ENCODE measurements at regions not wholly inside any gene's neighbourhood (a gene's known extent, or its start where the extent isn't known, plus 50 kb on each side); places are given as distances from the start of the nearest gene placed in this dataset.
"Not testable (repeated sequence)": the region's sequence is repeated elsewhere in the genome, so short reads cannot be mapped to it uniquely, and the experiment has no call there.

DNA sequence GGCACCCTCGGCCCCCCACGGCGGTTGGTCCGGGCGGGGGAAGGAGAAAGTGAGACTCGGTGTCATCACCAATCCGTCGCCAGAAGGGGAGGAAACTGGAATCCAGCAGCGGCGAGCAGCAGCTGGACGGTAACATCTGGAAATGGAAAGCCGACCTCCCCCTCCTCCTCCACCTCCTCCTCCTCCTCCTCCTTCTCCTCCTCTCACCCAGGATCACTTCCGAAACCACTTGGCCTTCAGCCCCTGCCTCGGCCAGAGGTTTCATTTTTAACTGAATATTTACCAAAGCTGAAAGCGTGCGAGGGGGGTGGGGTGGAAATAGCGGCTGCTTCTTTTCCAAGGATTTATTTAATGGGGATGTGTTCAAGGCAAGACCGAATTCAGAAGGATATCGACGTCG, 72.5 kb upstream of the NBPF9 start:
- H3K14ac ChIP-seq (ENCODE audit: low read length); H4K91ac ChIP-seq (ENCODE audit: low read depth, low read length, poor library complexity); H3K79me1 ChIP-seq (ENCODE audit: low read depth, low read length); H3K4ac ChIP-seq (ENCODE audit: low read length); H3K23ac ChIP-seq (ENCODE audit: low read depth, low read length, poor library complexity); H3K36me3 ChIP-seq (replicated peaks in 1 of 2; ENCODE audit: control insufficient read depth in 2 of 2, insufficient read depth in 2 of 2, low read length in 2 of 2); H2BK15ac ChIP-seq (ENCODE audit: low read length); H3K9me3 ChIP-seq (replicated peaks in 1 of 2; ENCODE audit: control insufficient read depth in 2 of 2, insufficient read depth in 1 of 2, low read depth in 1 of 2, low read length in 2 of 2); DNase-seq (ENCODE audit: low spot score); H3K4me1 ChIP-seq (ENCODE audit: control insufficient read depth in 2 of 2, insufficient read depth in 1 of 2, low read depth in 1 of 2, low read length in 2 of 2); H4K8ac ChIP-seq (ENCODE audit: low read depth, low read length); H2BK5ac ChIP-seq (ENCODE audit: low read length); H3K27me3 ChIP-seq (ENCODE audit: control insufficient read depth in 3 of 3, insufficient read depth in 3 of 3, low read depth in 1 of 3, low read length in 3 of 3); H3K4me2 ChIP-seq (ENCODE audit: insufficient read depth, low read length, poor library complexity, severe bottlenecking); H3K27ac ChIP-seq (replicated peaks; ENCODE audit: low read length); H2AK5ac ChIP-seq (ENCODE audit: low read depth, low read length); H2BK120ac ChIP-seq (ENCODE audit: low read depth, low read length); H2BK12ac ChIP-seq (ENCODE audit: low read length); H3K9ac ChIP-seq (ENCODE audit: low read depth, low read length, poor library complexity); H2AFZ ChIP-seq (ENCODE audit: low read length); H3K18ac ChIP-seq (ENCODE audit: low read length): not testable (repeated sequence)
- H3K4me3 ChIP-seq (ENCODE audit: low read length in 2 of 2), result peak overlapping the region in 1 of 2 donors; percentile 39
- no CpG with 5 or more reads among the region's 21 CpGs for WGBS, 2 donors (ENCODE audit: extremely low coverage in 2 of 2, insufficient read length in 2 of 2, insufficient replicate concordance in 1 of 2)

DNA sequence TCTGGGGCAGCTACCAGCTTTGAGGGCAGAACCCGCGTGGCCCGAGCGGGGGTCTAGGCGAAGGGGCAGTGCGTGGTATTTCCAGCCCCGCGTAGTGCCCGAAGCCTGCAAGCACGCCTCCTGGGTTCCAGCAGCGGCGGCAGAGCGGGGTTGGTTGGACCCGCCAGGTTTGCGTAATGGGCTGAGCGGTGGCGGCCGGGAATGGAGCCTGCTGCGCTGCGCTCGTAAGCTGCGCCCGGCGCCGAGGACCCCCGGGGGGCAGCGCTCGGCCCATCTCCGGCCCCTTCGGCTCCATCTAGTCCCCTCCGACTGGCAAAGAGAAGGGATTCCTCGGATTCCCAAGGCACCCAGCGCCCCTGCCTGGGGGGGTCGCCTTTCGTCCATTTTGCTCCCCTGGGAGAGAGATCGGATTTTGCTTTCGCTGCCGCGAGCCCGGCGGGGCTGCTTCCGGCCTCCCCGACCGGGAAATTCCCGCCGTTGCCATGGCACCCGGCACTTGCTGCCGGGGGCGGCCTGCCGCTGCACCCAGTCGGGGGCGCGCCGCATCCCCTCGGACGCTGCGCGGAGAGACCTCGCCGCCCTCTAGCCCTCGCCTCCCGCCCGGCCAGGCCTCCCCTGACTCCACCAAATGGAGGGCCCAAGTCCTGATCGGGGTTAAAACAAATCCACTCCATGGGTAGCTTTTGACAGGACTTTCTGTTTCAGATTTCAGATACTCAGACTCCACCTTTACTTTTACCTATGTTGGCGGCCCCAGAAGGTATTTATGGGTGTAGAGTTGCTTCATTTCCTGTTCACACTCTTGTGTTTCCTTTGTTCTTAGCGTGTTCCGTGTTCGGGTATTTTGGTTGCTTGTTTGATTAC, 73.3 kb upstream of the NBPF9 start:
- DNase-seq (ENCODE audit: low spot score), result peak; percentile 39

DNA sequence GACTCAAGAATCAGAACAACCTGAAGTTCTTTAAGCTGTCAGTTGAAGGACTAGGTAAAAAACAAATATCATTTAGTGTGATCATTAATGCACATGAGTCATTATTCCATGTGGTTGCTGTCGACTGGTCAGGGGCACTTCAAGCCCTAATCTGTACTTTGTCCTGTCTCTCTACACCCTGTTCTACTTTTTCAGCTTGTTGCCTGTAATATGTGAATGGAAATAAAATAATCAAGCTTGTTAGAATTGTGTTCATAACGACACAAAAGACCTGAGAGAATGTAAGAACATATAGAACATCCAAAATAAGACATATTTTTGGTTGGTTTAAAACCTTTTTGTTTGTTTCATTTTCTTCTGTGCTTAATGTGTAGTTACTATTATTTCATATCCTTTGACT, 87.4 kb upstream of the NBPF9 start:
- not testable (repeated sequence) for H3K4ac ChIP-seq (ENCODE audit: low read length); DNase-seq (ENCODE audit: low spot score); H3K27me3 ChIP-seq (ENCODE audit: control insufficient read depth in 3 of 3, insufficient read depth in 3 of 3, low read depth in 1 of 3, low read length in 3 of 3)

More for the DNA sequence above, 73.3 kb upstream of the NBPF9 start:
- peak overlapping the region; percentile 86 for H2AFZ ChIP-seq (ENCODE audit: low read length)
- H3K4me2 ChIP-seq (ENCODE audit: insufficient read depth, low read length, poor library complexity, severe bottlenecking), result peak overlapping the region; percentile 40
- WGBS, 2 donors (ENCODE audit: extremely low coverage in 2 of 2, insufficient read length in 2 of 2, insufficient replicate concordance in 1 of 2), result no CpG with 5 or more reads among the region's 68 CpGs
- H3K36me3 ChIP-seq (replicated peaks in 1 of 2; ENCODE audit: control insufficient read depth in 2 of 2, insufficient read depth in 2 of 2, low read length in 2 of 2); H2BK12ac ChIP-seq (ENCODE audit: low read length); H3K23ac ChIP-seq (ENCODE audit: low read depth, low read length, poor library complexity); H2BK120ac ChIP-seq (ENCODE audit: low read depth, low read length); H2AK5ac ChIP-seq (ENCODE audit: low read depth, low read length); H4K8ac ChIP-seq (ENCODE audit: low read depth, low read length); H4K91ac ChIP-seq (ENCODE audit: low read depth, low read length, poor library complexity); H2BK5ac ChIP-seq (ENCODE audit: low read length); H3K14ac ChIP-seq (ENCODE audit: low read length); H3K9me3 ChIP-seq (replicated peaks in 1 of 2; ENCODE audit: control insufficient read depth in 2 of 2, insufficient read depth in 1 of 2, low read depth in 1 of 2, low read length in 2 of 2); H3K27me3 ChIP-seq (ENCODE audit: control insufficient read depth in 3 of 3, insufficient read depth in 3 of 3, low read depth in 1 of 3, low read length in 3 of 3); H3K4me1 ChIP-seq (ENCODE audit: control insufficient read depth in 2 of 2, insufficient read depth in 1 of 2, low read depth in 1 of 2, low read length in 2 of 2); H3K79me1 ChIP-seq (ENCODE audit: low read depth, low read length); H2BK15ac ChIP-seq (ENCODE audit: low read length); H3K27ac ChIP-seq (replicated peaks; ENCODE audit: low read length); H3K9ac ChIP-seq (ENCODE audit: low read depth, low read length, poor library complexity); H3K4ac ChIP-seq (ENCODE audit: low read length): not testable (repeated sequence)
- H3K4me3 ChIP-seq (ENCODE audit: low read length in 2 of 2), result peak overlapping the region; percentile 50 to 78
- H3K18ac ChIP-seq (ENCODE audit: low read length), result peak overlapping the region; percentile 80

DNA sequence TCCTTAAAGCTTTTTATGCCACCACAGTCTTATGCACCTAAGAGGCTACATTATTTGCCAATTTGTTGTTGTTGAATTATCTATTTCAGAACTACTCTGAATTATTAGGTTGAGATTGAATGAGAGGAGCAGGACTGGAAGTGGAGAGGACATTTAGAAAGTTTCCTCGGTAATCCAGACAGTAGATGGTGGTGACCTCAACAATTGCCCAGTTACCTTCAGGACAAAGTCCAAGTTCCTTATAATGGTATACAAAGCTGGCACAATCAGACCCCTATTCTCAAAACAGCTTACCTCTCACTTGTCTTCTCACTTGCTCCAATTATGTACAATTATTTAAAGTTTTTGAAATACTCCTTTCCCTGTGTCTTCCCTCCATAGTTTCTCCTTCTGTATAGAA, 93.3 kb upstream of the NBPF9 start:
- not testable (repeated sequence) for H4K91ac ChIP-seq (ENCODE audit: low read depth, low read length, poor library complexity); H3K4me1 ChIP-seq (ENCODE audit: control insufficient read depth in 2 of 2, insufficient read depth in 1 of 2, low read depth in 1 of 2, low read length in 2 of 2); H3K4me3 ChIP-seq (ENCODE audit: low read length in 2 of 2); H3K23ac ChIP-seq (ENCODE audit: low read depth, low read length, poor library complexity); H3K9ac ChIP-seq (ENCODE audit: low read depth, low read length, poor library complexity); H2BK12ac ChIP-seq (ENCODE audit: low read length); H3K14ac ChIP-seq (ENCODE audit: low read length); H2BK120ac ChIP-seq (ENCODE audit: low read depth, low read length); H3K4ac ChIP-seq (ENCODE audit: low read length); H4K8ac ChIP-seq (ENCODE audit: low read depth, low read length); H3K4me2 ChIP-seq (ENCODE audit: insufficient read depth, low read length, poor library complexity, severe bottlenecking); H3K18ac ChIP-seq (ENCODE audit: low read length); H3K27me3 ChIP-seq (ENCODE audit: control insufficient read depth in 3 of 3, insufficient read depth in 3 of 3, low read depth in 1 of 3, low read length in 3 of 3); H2AK5ac ChIP-seq (ENCODE audit: low read depth, low read length); H3K79me1 ChIP-seq (ENCODE audit: low read depth, low read length); H2BK15ac ChIP-seq (ENCODE audit: low read length); H3K9me3 ChIP-seq (replicated peaks in 1 of 2; ENCODE audit: control insufficient read depth in 2 of 2, insufficient read depth in 1 of 2, low read depth in 1 of 2, low read length in 2 of 2); H3K36me3 ChIP-seq (replicated peaks in 1 of 2; ENCODE audit: control insufficient read depth in 2 of 2, insufficient read depth in 2 of 2, low read length in 2 of 2); DNase-seq (ENCODE audit: low spot score); H2AFZ ChIP-seq (ENCODE audit: low read length); H3K27ac ChIP-seq (replicated peaks; ENCODE audit: low read length); H2BK5ac ChIP-seq (ENCODE audit: low read length)
- WGBS, 2 donors (ENCODE audit: extremely low coverage in 2 of 2, insufficient read length in 2 of 2, insufficient replicate concordance in 1 of 2), result no CpG with 5 or more reads among the region's 1 CpG

More for the DNA sequence above, 87.4 kb upstream of the NBPF9 start:
- not testable (repeated sequence) for H2BK5ac ChIP-seq (ENCODE audit: low read length); H3K18ac ChIP-seq (ENCODE audit: low read length); H3K36me3 ChIP-seq (replicated peaks in 1 of 2; ENCODE audit: control insufficient read depth in 2 of 2, insufficient read depth in 2 of 2, low read length in 2 of 2); H3K23ac ChIP-seq (ENCODE audit: low read depth, low read length, poor library complexity); H2AFZ ChIP-seq (ENCODE audit: low read length); H2BK120ac ChIP-seq (ENCODE audit: low read depth, low read length); H3K79me1 ChIP-seq (ENCODE audit: low read depth, low read length); H3K4me3 ChIP-seq (ENCODE audit: low read length in 2 of 2); H2BK12ac ChIP-seq (ENCODE audit: low read length); H2AK5ac ChIP-seq (ENCODE audit: low read depth, low read length); H3K4me1 ChIP-seq (ENCODE audit: control insufficient read depth in 2 of 2, insufficient read depth in 1 of 2, low read depth in 1 of 2, low read length in 2 of 2); H2BK15ac ChIP-seq (ENCODE audit: low read length); H3K9ac ChIP-seq (ENCODE audit: low read depth, low read length, poor library complexity); H4K8ac ChIP-seq (ENCODE audit: low read depth, low read length); H4K91ac ChIP-seq (ENCODE audit: low read depth, low read length, poor library complexity); H3K9me3 ChIP-seq (replicated peaks in 1 of 2; ENCODE audit: control insufficient read depth in 2 of 2, insufficient read depth in 1 of 2, low read depth in 1 of 2, low read length in 2 of 2); H3K4me2 ChIP-seq (ENCODE audit: insufficient read depth, low read length, poor library complexity, severe bottlenecking); H3K14ac ChIP-seq (ENCODE audit: low read length); H3K27ac ChIP-seq (replicated peaks; ENCODE audit: low read length)
- WGBS, 2 donors (ENCODE audit: extremely low coverage in 2 of 2, insufficient read length in 2 of 2, insufficient replicate concordance in 1 of 2), result no CpG with 5 or more reads among the region's 2 CpGs
